HPDE6-E6E7 (cell line): ENCODE measurements at regions not wholly inside any gene's neighbourhood (a gene's known extent, or its start where the extent isn't known, plus 50 kb on each side); places are given as distances from the start of the nearest gene placed in this dataset.
"Not testable (repeated sequence)": the region's sequence is repeated elsewhere in the genome, so short reads cannot be mapped to it uniquely, and the experiment has no call there.

Source experiments
- DNase-seq: peaks from one replicate; pipeline ENCODE4 v3.0.0; 2011; ENCODE audit warnings: missing footprints; ENCODE audit errors: extremely low spot score

GRCh38 chr20:54744097-54744496 is 268.7 kb downstream of the DOK5 start:
- no peak for DNase-seq

DNA sequence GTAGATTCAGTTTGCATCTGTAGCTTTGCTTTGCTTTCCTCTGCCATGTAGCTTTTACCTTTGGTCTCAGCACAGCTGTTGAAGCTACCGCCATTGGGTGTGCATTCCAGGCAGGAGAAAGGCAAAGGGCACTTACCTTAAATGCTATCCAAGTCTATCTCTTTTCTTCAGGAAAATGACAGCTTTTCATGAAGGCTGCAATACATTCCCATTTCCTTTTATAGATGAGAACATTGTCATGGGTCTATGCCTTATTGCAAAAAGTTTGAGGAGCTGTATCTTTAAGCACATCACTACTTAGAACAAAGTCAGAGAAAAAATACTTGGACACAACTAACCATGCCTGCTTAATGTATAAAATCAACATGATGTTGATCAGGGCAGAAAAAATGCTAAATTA is 266.8 kb downstream of the DOK5 start:
- DNase-seq: no peak

- DNase-seq: no peak
Observed at GRCh38 chr20:54736421-54736820, 261.0 kb downstream of the DOK5 start.

- no peak for DNase-seq
Observed at GRCh38 chr20:54733687-54734086, 258.3 kb downstream of the DOK5 start.

DNA sequence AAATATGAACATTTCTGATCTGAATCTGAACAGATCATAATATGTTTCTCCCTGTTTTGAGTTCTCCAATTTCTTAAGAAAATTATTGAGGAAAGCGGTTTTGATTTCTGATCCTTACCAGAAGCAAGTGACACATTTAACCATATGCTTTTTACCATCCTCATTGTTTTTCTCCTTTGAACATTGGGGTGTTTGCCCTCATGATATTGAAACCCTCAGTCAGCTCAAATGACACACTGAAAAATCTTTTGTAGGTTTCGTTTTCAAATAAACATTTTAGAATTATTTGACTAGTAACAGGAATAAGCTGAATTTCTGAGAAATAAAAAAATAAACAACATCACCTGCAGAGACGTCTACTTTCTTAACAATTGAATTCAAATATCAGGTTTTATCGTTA is 252.1 kb downstream of the DOK5 start:
- DNase-seq: no peak

- no peak for DNase-seq
Observed at GRCh38 chr20:54726687-54727300, 251.4 kb downstream of the DOK5 start.

- not testable (repeated sequence) for DNase-seq
Observed at GRCh38 chr20:54725266-54725665, 249.9 kb downstream of the DOK5 start.

DNA sequence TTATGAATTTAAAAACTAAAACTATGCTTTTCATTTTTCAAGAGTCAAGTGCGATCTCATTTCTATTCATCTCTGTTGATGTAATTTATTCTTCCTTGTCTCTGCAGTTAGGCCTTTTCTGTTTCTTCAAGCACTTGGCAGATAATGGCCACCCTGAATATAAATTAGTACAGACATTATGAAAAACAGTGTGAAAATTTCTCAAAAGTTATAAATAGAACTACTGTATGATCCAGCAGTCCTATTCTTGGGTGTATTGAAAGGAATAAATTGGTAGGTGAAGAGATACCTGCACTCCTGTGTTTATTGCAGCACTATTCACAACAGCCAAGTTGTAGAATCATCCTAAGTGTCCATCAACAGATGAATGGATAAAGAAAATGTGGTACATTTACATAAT is 248.3 kb downstream of the DOK5 start:
- DNase-seq: no peak

DNA sequence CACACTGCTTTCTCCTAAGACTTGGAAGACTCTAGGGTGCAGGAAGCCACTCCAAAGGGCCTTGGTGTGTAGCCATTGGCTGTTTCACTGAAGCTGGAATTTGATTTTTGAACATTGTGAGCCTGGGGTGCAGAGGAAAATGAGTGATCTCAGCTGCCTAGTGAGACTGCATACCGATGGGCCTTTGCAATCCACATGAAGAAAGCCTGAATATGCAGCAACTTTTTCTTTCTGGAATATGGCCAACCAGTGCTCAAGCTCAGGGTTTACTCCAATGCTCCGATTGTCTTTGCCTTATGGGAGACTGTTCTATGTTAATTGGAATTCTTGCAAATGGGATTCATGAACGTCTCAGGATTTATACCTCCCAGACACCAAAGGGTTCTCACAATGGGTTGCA is 242.6 kb downstream of the DOK5 start:
- DNase-seq: no peak

GRCh38 chr20:54716790-54717189 is 241.4 kb downstream of the DOK5 start:
- DNase-seq: no peak

- no peak for DNase-seq
Observed at GRCh38 chr20:54716174-54716747, 240.9 kb downstream of the DOK5 start.

GRCh38 chr20:54714817-54715216 is 239.4 kb downstream of the DOK5 start:
- DNase-seq: no peak

- DNase-seq: no peak
Observed at GRCh38 chr20:54713727-54714126, 238.3 kb downstream of the DOK5 start.

- no peak for DNase-seq
Observed at GRCh38 chr20:54711071-54711470, 235.7 kb downstream of the DOK5 start.

DNA sequence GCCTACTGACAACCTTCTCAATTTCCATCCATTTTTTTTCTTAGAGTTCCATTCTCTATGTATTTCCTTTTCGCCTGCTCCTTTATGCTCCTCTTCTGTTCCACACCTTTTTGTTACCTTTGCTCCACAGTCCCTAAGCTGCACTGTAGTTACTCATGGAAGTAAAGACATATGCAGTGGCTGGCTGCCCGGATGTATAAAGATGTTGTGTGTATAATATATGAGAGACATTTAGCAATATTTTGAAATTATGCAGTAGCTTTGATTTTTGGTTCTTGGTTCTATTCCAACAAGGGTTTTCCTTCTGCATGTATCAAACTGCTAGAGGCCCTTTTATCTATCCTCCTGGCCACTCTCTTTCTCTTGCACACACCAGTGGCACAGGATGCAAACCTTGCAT is 234.9 kb downstream of the DOK5 start:
- no peak for DNase-seq

GRCh38 chr20:54708229-54708628 is 232.8 kb downstream of the DOK5 start:
- no peak for DNase-seq

DNA sequence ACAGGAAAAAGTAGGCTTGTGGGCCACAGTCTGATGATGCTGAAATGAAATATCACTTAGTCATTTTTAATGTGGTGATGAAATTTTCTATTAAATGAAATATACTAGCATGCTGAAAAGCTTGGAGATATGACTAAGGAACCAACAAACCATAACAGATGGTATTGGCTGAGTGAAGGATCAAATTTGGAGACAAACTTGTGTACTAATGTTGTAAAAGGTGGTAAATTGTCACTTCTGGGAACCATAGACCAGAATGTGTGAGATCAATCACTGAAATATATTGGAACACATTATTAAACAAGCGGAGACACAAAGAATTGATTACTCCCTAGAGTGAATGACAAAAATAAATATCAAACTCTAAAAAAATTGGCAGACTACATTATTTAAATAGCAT is 232.4 kb downstream of the DOK5 start:
- no peak for DNase-seq

DNA sequence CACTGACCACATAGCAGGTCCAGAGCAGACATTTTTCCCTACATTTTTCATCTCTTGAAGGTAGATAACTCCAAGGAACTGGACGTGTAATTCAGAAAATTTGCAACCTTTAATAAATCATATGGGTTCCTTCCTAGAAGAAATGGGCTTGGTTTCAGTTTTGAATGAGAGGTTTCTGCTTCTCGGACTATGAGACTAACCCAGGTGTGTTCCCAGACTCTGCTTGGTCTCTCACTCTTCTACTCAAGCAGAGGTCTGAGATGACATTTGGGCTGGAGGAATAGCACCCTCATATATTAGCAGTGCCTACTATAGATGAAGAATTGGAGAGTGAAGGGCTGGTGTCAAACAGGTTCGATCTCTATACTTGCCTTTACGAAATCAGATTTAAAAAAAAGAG is 231.2 kb downstream of the DOK5 start:
- no peak for DNase-seq

- no peak for DNase-seq
Observed at GRCh38 chr20:54704032-54704635, 228.7 kb downstream of the DOK5 start.
